GM11168 (cell line): ENCODE measurements at regions not wholly inside any gene's neighbourhood (a gene's known extent, or its start where the extent isn't known, plus 50 kb on each side); places are given as distances from the start of the nearest gene placed in this dataset.
"Not testable (repeated sequence)": the region's sequence is repeated elsewhere in the genome, so short reads cannot be mapped to it uniquely, and the experiment has no call there.

Experiments
- in situ Hi-C: fragments of 300-500 bp; cut with MboI; formaldehyde crosslinking; loops from one replicate; pipeline ENCODE4 v1.12.0; 2022; ENCODE audit warnings: low sequenced_read_pairs; ENCODE audit not compliant: unreplicated experiment

DNA sequence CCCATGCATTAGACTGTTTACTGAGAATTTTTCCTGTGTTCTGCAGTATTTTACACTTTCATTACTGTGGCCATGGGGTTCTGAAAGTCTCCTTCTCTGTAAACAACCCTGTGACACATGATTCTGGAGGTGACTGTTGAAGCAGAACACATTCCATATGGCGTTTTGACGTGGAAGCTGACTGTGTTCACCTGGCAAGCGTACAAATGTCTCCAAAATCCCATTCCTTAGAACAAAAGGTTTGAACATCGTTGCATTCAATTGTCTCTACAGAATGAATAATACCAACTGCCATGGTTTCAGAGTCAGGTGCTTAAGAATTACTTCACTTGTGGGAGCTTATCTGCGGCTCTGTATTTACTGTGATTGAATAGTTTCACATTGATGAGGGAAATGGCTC, 485.6 kb upstream of the TMEM132C start:
- in situ Hi-C loops, result no loop called here

GRCh38 chr12:127785540-127785939, 481.4 kb upstream of the TMEM132C start:
- in situ Hi-C loops, result no loop called here

DNA sequence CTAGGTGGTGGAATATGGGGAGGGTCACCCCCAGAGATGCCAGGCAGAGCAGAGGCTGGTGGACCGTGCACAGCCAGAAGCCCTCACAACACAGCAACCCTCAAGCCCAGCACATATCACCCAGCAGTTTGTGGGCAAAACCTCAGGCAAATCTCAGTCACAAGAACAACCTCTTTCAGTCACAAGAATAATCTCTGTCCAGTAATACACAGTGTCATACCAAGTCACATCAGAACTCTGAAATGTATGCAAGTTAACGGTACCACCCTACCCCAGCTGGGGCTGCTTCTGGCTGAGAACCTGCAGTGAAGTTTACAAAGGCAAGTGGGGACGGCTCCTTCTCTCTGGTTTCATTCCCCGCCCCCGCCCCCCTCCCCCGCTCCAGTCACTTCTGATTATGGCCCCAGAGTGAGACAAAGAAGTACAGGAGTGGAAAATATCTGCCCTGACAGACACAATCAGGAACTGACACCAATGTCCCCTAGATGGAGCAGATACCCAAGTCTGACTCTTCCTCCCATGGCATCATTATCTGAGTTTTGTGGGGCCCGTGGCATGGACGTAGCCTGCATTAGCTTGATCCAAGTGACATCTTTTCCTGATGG, 480.9 kb upstream of the TMEM132C start:
- in situ Hi-C loops, result no loop called here

DNA sequence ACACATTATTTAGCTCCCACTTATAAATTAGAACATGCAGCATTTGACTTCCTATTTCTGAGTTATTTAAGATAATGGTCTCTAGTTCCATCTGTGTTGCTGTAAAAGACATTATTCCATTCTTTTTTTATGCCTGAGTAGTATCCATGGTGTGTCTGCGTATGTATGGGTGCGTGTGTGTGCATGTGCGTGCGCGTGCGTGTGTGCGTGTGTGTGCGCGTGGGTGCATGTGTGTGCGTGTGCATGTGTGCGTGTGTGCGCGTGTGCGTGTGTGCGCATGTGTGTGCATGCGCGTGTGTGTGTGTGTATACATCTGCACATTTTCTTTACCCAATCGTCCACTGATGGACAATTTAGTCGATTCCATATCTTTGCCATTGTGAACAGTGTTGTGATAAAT, 479.4 kb upstream of the TMEM132C start:
- in situ Hi-C loops, result no loop called here

GRCh38 chr12:127790376-127790775, 476.6 kb upstream of the TMEM132C start:
- in situ Hi-C loops, result no loop called here

- in situ Hi-C loops, result no loop called here
Measured at GRCh38 chr12:127791217-127791616, 475.8 kb upstream of the TMEM132C start.

DNA sequence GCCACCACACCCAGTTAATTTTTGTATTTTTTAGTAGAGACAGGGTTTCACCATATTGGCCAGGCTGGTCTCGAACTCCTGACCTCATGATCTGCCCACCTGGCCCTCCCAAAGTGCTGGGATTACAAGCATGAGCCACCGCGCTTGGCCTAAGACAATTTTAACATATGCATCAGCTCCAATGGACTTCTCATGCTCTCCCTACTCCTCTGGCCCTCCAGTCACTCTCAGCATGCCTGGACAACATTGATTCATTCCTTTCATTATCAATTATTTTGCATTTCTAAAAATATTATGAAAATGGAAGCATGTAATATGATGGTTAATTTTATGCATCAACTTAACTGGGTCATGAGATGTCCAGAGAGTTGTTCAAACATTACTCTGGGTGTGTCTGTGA, 469.1 kb upstream of the TMEM132C start:
- in situ Hi-C loops, result no loop called here

DNA sequence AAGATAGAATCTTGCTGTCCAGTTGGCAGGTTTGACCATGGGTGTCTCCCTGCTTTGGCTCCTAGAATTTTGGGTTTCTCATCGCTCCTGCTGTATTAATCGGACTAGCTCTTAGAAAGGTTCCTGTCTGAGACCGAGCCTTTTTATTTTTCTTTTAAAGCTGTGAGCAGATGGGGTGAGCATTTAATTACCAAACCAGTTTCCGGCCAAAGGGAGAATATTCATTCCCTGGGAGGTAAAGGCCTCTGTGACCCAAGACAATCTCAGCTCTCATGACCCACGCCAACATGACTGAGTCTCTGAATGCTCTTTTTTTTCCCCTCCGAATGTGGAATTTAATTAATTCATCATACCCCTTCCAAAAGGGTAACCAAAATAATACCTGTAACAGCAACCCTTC, 464.7 kb upstream of the TMEM132C start:
- in situ Hi-C loops, result no loop called here

GRCh38 chr12:127803545-127803944, 463.4 kb upstream of the TMEM132C start:
- in situ Hi-C loops, result no loop called here

- in situ Hi-C loops, result no loop called here
Measured at GRCh38 chr12:127809275-127809674, 457.7 kb upstream of the TMEM132C start.

GRCh38 chr12:127810041-127810440, 456.9 kb upstream of the TMEM132C start:
- in situ Hi-C loops, result no loop called here

DNA sequence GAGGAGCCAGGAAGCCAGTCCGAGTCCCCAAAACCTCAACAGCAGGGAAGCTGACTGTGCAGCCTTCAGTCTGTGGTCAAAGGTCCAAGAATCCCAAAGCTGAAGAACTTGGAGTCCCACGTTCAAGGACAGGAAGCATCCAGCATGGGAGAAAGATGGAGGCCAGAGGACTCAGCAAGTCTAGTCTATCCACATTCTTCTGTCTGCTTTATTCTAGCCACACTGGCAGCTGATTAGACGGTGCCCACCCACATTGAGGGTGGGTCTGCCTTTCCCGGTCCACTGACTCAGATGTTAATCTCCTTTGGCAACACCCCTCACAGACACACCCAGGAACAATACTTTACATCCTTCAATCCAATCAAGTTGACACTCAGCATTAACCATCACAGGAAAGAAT, 456.5 kb upstream of the TMEM132C start:
- in situ Hi-C loops, result not testable (repeated sequence)

DNA sequence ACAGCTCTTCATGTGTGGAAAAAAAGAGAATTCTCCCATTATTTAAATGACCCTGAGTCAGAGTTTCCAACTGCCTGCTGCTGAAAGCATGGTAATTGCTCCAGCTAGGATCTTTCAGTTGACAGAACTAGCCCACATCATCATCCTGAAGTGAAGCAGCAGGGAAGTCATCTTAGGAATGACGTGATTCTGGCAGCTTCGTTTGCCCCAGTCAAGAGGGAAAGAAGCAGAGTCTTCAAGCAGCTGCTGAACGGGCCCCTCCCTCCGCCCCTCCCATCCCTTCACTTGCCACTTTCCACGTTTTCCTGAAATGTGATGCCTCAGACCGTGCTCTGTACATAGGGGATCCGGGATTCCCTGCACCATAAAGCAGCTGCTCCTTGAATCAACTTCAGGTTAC, 455.0 kb upstream of the TMEM132C start:
- in situ Hi-C loops, result no loop called here

- in situ Hi-C loops, result no loop called here
Measured at GRCh38 chr12:127813147-127813546, 453.8 kb upstream of the TMEM132C start.

GRCh38 chr12:127819056-127819455, 447.9 kb upstream of the TMEM132C start:
- in situ Hi-C loops, result no loop called here

- in situ Hi-C loops, result no loop called here
Measured at GRCh38 chr12:127820271-127820670, 446.7 kb upstream of the TMEM132C start.

DNA sequence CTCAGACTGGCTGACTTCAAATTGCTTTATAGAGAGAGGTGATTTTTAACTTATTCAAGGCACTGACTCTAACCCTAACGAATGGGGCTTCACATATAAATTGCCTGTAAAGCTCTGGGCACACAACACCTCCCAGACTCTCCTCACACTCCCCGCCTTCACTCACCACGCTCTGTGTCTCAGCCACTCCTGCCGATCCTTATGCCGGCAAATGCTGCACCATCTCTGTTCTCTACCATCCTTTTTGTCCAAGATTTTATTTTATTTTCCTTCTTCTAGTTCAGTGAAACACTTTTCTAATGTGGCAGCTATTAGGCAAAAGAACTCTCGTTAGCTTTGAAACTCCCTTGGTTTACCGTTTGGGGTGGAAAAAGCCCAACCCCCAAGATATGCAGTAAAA, 446.1 kb upstream of the TMEM132C start:
- in situ Hi-C loops, result no loop called here

GRCh38 chr12:127822809-127823411, 444.1 kb upstream of the TMEM132C start:
- in situ Hi-C loops, result no loop called here

DNA sequence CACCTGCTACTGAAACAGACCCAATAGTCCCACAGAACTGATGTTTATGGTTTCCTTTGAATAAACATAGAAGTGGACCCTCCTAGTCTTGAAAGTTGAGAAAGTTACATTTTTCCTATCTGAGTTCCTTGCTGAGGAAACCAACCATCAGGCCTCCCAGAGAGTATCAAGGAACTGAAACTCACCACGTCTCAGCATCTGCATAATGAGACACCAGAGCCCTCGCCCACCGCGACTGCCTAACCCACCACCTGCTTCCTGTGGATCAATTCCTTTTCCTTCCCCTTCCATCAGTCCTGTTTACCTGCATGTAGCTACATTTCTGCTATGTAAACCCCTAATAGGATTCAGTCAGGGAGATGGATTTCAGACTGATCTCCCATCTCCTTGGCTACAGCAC, 443.2 kb upstream of the TMEM132C start:
- in situ Hi-C loops, result no loop called here

DNA sequence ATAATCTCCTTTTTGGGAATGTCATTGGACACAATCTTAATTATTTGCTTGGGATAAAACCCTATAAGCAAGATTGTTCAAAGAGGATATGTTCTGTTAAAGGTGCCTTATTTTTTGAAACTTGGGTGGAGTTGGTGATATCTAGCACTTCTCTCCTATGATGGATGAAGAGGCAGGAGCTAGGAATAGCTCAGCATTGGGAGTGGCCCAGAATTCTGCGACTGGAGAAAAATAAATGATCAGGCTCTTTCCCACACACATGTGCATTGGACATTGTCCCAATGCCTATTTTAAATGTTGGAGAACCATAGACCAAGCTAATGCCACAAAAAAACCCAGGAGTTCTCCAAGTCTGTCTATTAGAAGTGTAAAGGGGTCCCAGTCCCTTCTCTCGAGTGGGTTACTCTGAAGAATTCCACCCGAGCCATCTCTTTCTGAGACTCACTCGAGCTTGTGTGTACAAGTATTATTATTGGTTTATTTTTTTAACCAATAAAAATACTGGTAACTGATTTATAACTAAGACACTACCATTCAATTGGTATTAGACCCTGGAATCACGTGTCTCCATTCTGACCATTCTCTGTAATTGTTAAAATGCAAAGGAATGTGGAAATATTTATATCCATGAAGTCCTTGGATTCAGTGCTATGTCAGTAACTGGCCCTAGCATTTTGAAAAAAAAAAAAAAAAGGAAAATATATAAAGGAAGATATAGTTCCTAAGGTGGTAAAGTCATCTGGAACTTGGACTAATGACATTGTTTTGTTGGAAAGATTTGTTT, 437.5 kb upstream of the TMEM132C start:
- in situ Hi-C loops, result no loop called here

DNA sequence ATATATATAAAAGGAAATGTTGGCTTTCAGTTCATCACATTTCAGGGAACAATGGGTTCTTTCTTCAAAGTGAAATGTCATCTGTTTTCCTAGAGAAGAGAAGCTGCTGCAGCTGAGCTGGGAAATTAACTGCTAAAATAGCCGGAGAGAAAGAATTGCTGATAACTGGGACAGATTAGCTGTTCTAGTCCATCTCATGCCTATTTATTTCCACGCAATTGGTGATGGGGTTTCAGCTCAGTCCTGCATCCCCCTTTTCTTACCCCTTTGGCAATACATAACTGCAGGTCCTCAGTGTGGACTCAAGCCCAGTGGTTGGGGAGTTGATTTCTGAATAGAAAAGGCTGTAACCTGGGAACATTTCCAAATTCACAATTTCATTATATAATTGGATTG, 436.9 kb upstream of the TMEM132C start:
- in situ Hi-C loops, result no loop called here

GRCh38 chr12:127830730-127831129, 436.2 kb upstream of the TMEM132C start:
- in situ Hi-C loops, result no loop called here
